ACC112 (cell line): ENCODE measurements at regions not wholly inside any gene's neighbourhood (a gene's known extent, or its start where the extent isn't known, plus 50 kb on each side); places are given as distances from the start of the nearest gene placed in this dataset.

Source experiments
- H2AFZ ChIP-seq: fragments of 200-600 bp; sonication (generic); one replicate; pipeline ENCODE4 v1.6.0; 2017; ENCODE audit warnings: antibody characterized with exemption, low read length; ENCODE audit not compliant: unreplicated experiment
- H3K27ac ChIP-seq: fragments of 200-600 bp; sonication (generic); 2 replicates; pipeline ENCODE4 v1.5.1; 2014; ENCODE audit warnings: low read depth, mild to moderate bottlenecking, antibody characterized with exemption, low read length, moderate library complexity
- H3K27me3 ChIP-seq: fragments of 200-600 bp; sonication (generic); 2 replicates; pipeline ENCODE4 v1.6.1; 2014; ENCODE audit warnings: mild to moderate bottlenecking, antibody characterized with exemption, low read length, moderate library complexity, mixed read lengths; ENCODE audit not compliant: insufficient read depth
- H3K36me3 ChIP-seq: fragments of 200-600 bp; sonication (generic); 2 replicates; pipeline ENCODE4 v1.6.1; 2016; ENCODE audit warnings: mild to moderate bottlenecking, antibody characterized with exemption, low read length, moderate library complexity, mixed read lengths; ENCODE audit not compliant: insufficient read depth
- H3K4me1 ChIP-seq: fragments of 200-600 bp; sonication (generic); one replicate; pipeline ENCODE4 v1.6.1; 2016; ENCODE audit warnings: low read length, mixed read lengths; ENCODE audit not compliant: insufficient read depth, unreplicated experiment, control insufficient read depth
- H3K4me3 ChIP-seq: fragments of 200-600 bp; sonication (generic); 2 replicates; pipeline ENCODE4 v1.5.1; 2014; ENCODE audit warnings: mild to moderate bottlenecking, low read depth, low read length
- H3K79me2 ChIP-seq: fragments of 200-600 bp; sonication (generic); one replicate; pipeline ENCODE4 v1.6.0; 2016; ENCODE audit warnings: low read length; ENCODE audit not compliant: control insufficient read depth, unreplicated experiment, insufficient read depth

- no peaks in the 10 kb centered on the region for H3K27me3 ChIP-seq
- no peak overlapping the region for H2AFZ ChIP-seq
- H3K27ac ChIP-seq = no peak overlapping the region
- no peaks in the 10 kb centered on the region for H3K4me1 ChIP-seq
- H3K36me3 ChIP-seq = no peaks in the 10 kb centered on the region
- no peak overlapping the region for H3K4me3 ChIP-seq
- H3K79me2 ChIP-seq = no peaks in the 10 kb centered on the region
Measured at GRCh38 chr3:5567113-5567512, 379.6 kb downstream of the EDEM1 start.

- no peaks in the 10 kb centered on the region for H3K27me3 ChIP-seq
- no peaks in the 10 kb centered on the region for H3K36me3 ChIP-seq
- H2AFZ ChIP-seq = no peak overlapping the region
- no peak overlapping the region for H3K4me3 ChIP-seq
- H3K27ac ChIP-seq = no peak overlapping the region
- no peaks in the 10 kb centered on the region for H3K4me1 ChIP-seq
- H3K79me2 ChIP-seq = no peaks in the 10 kb centered on the region
Measured at GRCh38 chr3:5568451-5568850, 380.9 kb downstream of the EDEM1 start.

- H2AFZ ChIP-seq = no peak overlapping the region
- no peak overlapping the region for H3K27ac ChIP-seq
- no peaks in the 10 kb centered on the region for H3K4me1 ChIP-seq
- no peaks in the 10 kb centered on the region for H3K27me3 ChIP-seq
- no peak overlapping the region for H3K4me3 ChIP-seq
- H3K36me3 ChIP-seq = no peaks in the 10 kb centered on the region
- H3K79me2 ChIP-seq = no peaks in the 10 kb centered on the region
Measured at GRCh38 chr3:5569152-5569551, 381.6 kb downstream of the EDEM1 start.

- no peaks in the 10 kb centered on the region for H3K4me1 ChIP-seq
- H3K79me2 ChIP-seq = no peaks in the 10 kb centered on the region
- no peak overlapping the region for H3K27ac ChIP-seq
- no peak overlapping the region for H2AFZ ChIP-seq
- no peak overlapping the region for H3K4me3 ChIP-seq
- H3K36me3 ChIP-seq = no peaks in the 10 kb centered on the region
- no peaks in the 10 kb centered on the region for H3K27me3 ChIP-seq
Measured at GRCh38 chr3:5572168-5572567, 384.7 kb downstream of the EDEM1 start.

GRCh38 chr3:5576277-5577011 lies 388.9 kb downstream of the EDEM1 start:
- no peak overlapping the region for H2AFZ ChIP-seq
- H3K36me3 ChIP-seq = no peaks in the 10 kb centered on the region

GRCh38 chr3:5579139-5579602 lies 391.7 kb downstream of the EDEM1 start:
- no peaks in the 10 kb centered on the region for H3K36me3 ChIP-seq
- H3K79me2 ChIP-seq = no peaks in the 10 kb centered on the region
- no peak overlapping the region for H2AFZ ChIP-seq
- no peaks in the 10 kb centered on the region for H3K27me3 ChIP-seq
- no peak overlapping the region for H3K4me3 ChIP-seq
- no peak overlapping the region for H3K27ac ChIP-seq
- H3K4me1 ChIP-seq = no peaks in the 10 kb centered on the region

More at GRCh38 chr3:5576277-5577011, 388.9 kb downstream of the EDEM1 start:
- H3K4me1 ChIP-seq = no peaks in the 10 kb centered on the region
- no peaks in the 10 kb centered on the region for H3K79me2 ChIP-seq
- no peaks in the 10 kb centered on the region for H3K27me3 ChIP-seq
- H3K4me3 ChIP-seq = no peak overlapping the region
- no peak overlapping the region for H3K27ac ChIP-seq

GRCh38 chr3:5579946-5580345 lies 392.4 kb downstream of the EDEM1 start:
- H3K4me1 ChIP-seq = no peaks in the 10 kb centered on the region
- no peak overlapping the region for H3K27ac ChIP-seq
- no peaks in the 10 kb centered on the region for H3K27me3 ChIP-seq
- no peak overlapping the region for H3K4me3 ChIP-seq
- no peaks in the 10 kb centered on the region for H3K79me2 ChIP-seq
- no peaks in the 10 kb centered on the region for H3K36me3 ChIP-seq
- H2AFZ ChIP-seq = no peak overlapping the region

GRCh38 chr3:5580826-5581225 lies 393.3 kb downstream of the EDEM1 start:
- no peak overlapping the region for H2AFZ ChIP-seq

GRCh38 chr3:5581743-5582142 lies 394.2 kb downstream of the EDEM1 start:
- H2AFZ ChIP-seq = no peak overlapping the region

More at GRCh38 chr3:5580826-5581225, 393.3 kb downstream of the EDEM1 start:
- Histone ChIP-seq H3K79me2 (no peaks in the 10 kb centered on the region), H3K36me3 (no peaks in the 10 kb centered on the region), H3K27ac (no peak overlapping the region), H3K4me1 (no peaks in the 10 kb centered on the region), H3K27me3 (no peaks in the 10 kb centered on the region), H3K4me3 (no peak overlapping the region)

GRCh38 chr3:5583920-5584319 lies 396.4 kb downstream of the EDEM1 start:
- no peaks in the 10 kb centered on the region for H3K4me1 ChIP-seq
- no peak overlapping the region for H3K27ac ChIP-seq
- H3K4me3 ChIP-seq = no peak overlapping the region
- no peaks in the 10 kb centered on the region for H3K79me2 ChIP-seq
- H2AFZ ChIP-seq = no peak overlapping the region
- no peaks in the 10 kb centered on the region for H3K36me3 ChIP-seq
- no peaks in the 10 kb centered on the region for H3K27me3 ChIP-seq

More at GRCh38 chr3:5581743-5582142, 394.2 kb downstream of the EDEM1 start:
- no peaks in the 10 kb centered on the region for H3K27me3 ChIP-seq
- H3K4me1 ChIP-seq = no peaks in the 10 kb centered on the region
- no peak overlapping the region for H3K27ac ChIP-seq
- H3K36me3 ChIP-seq = no peaks in the 10 kb centered on the region
- no peaks in the 10 kb centered on the region for H3K79me2 ChIP-seq
- no peak overlapping the region for H3K4me3 ChIP-seq

- H3K4me1 ChIP-seq = no peaks in the 10 kb centered on the region
- no peaks in the 10 kb centered on the region for H3K36me3 ChIP-seq
- H3K27me3 ChIP-seq = no peaks in the 10 kb centered on the region
- no peaks in the 10 kb centered on the region for H3K79me2 ChIP-seq
- no peak overlapping the region for H3K27ac ChIP-seq
- H3K4me3 ChIP-seq = no peak overlapping the region
- H2AFZ ChIP-seq = no peak overlapping the region
Measured at GRCh38 chr3:5585085-5585484, 397.6 kb downstream of the EDEM1 start.
